Motor neuron (in vitro differentiated cells): ENCODE measurements at regions not wholly inside any gene's neighbourhood (a gene's known extent, or its start where the extent isn't known, plus 50 kb on each side); places are given as distances from the start of the nearest gene placed in this dataset.

Experiments used
- ATAC-seq, 8 experiments: fragments of 200-7000 bp; cut with Tn5 transposase; replicated peaks in 6 of 8; 2 replicates each; pipeline ENCODE4 v1.8.0; 2021; ENCODE audit warnings: mild to moderate bottlenecking in 8 of 8, moderate library complexity in 8 of 8
- H3K27ac ChIP-seq, 2 donors: fragments of 250-450 bp; sonication (Bioruptor Pico); 2 replicates each; pipeline ENCODE4 v1.9.0; 2021; ENCODE audit warnings: antibody characterized with exemption in 2 of 2, mild to moderate bottlenecking in 2 of 2, moderate library complexity in 1 of 2
- H3K4me1 ChIP-seq, 2 donors: fragments of 250-450 bp; sonication (Bioruptor Pico); replicated peaks in 1 of 2; 2 replicates each; pipeline ENCODE4 v1.6.1; 2021; ENCODE audit warnings: antibody characterized with exemption in 2 of 2, mild to moderate bottlenecking in 2 of 2, moderate library complexity in 1 of 2
- H3K4me3 ChIP-seq, 5 donors: fragments of 250-450 bp; sonication (Bioruptor Pico); 2 replicates each; pipeline ENCODE4 v1.9.0; 2021; ENCODE audit warnings: antibody characterized with exemption in 5 of 5, mild to moderate bottlenecking in 5 of 5, moderate library complexity in 4 of 5
- WGBS, 10 experiments: fragments of 450-650 bp; shearing (Covaris generic); methylation state at CpG; one replicate each; pipeline ENCODE4 v1.0.0; 2022; 5-methylcytosine and 5-hydroxymethylcytosine counted together
- in situ Hi-C, 9 experiments: fragments of 400-800 bp; cut with MboI; loops; one replicate each; pipeline ENCODE4 v1.15.0; 2021; ENCODE audit warnings: low sequenced_read_pairs in 9 of 9, low pct_unique_long_range_greater_than_20kb in 2 of 9; ENCODE audit not compliant: unreplicated experiment in 9 of 9

- WGBS, 10 experiments, result 0 to 46% (median 25%) methylated on average over 1 to 9 of the region's 13 CpGs; no CpG with 5 or more reads in 2 of the 10 experiments
- peaks cover 37 to 60% of the 10 kb centered on the region in 2 donors for H3K4me1 ChIP-seq
- peak in 5 of 8 experiments; percentile 91 to 94 (median 92) for ATAC-seq
- in situ Hi-C loops, result loop anchor here in 1 of 9 experiments (25.0 kb wide), 1 partner anchor 464 kb away; no protein-coding TSS in a partner anchor
- H3K27ac ChIP-seq, result peak overlapping the region; percentile 85 to 90
- H3K4me3 ChIP-seq, result no peak overlapping the region
Measured at GRCh38 chr16:73526011-73526804, 478.3 kb upstream of the ZFHX3 start.

- WGBS, 10 experiments, result 7 to 94% (median 60%) methylated on average over 1 to 3 of the region's 4 CpGs; no CpG with 5 or more reads in 5 of the 10 experiments
- Histone ChIP-seq H3K4me1 (peaks cover 37 to 50% of the 10 kb centered on the region in 2 donors), H3K27ac (no peak overlapping the region), H3K4me3 (no peak overlapping the region)
- in situ Hi-C loops, result no loop called here
- no peak for ATAC-seq
Measured at GRCh38 chr16:73523209-73523608, 475.3 kb upstream of the ZFHX3 start.

- Histone ChIP-seq H3K27ac (no peak overlapping the region), H3K4me1 (peaks cover 30 to 33% of the 10 kb centered on the region in 2 donors), H3K4me3 (no peak overlapping the region)
- WGBS, 10 experiments, result 50 to 100% (median 88%) methylated on average over 1 to 4 of the region's 4 CpGs; no CpG with 5 or more reads in 1 of the 10 experiments
- no peak for ATAC-seq
- in situ Hi-C loops, result no loop called here
Measured at GRCh38 chr16:73521499-73521898, 473.6 kb upstream of the ZFHX3 start.

GRCh38 chr16:73515616-73516015, 467.7 kb upstream of the ZFHX3 start:
- WGBS, 10 experiments, result 6 to 100% (median 85%) methylated on average over 2 to 4 of the region's 4 CpGs
- Histone ChIP-seq H3K27ac (no peak overlapping the region), H3K4me3 (no peak overlapping the region), H3K4me1 (no peaks in the 10 kb centered on the region)
- ATAC-seq, result no peak
- in situ Hi-C loops, result no loop called here

GRCh38 chr16:73510852-73511251, 462.9 kb upstream of the ZFHX3 start:
- 0 to 100% (median 69%) methylated on average over 1 to 3 of the region's 3 CpGs for WGBS, 10 experiments
- peaks cover 11 to 13% of the 10 kb centered on the region in 2 donors for H3K4me1 ChIP-seq
- no peak for ATAC-seq
- in situ Hi-C loops, result no loop called here
- no peak overlapping the region for H3K4me3 ChIP-seq
- no peak overlapping the region for H3K27ac ChIP-seq

- peak in 5 of 8 experiments; percentile 32 to 88 (median 56) for ATAC-seq
- H3K27ac ChIP-seq, result peak overlapping the region in 1 of 2 donors; percentile 37
- H3K4me3 ChIP-seq, result no peak overlapping the region
- WGBS, 10 experiments, result 40 to 100% (median 82%) methylated on average over 2 to 13 of the region's 13 CpGs; no CpG with 5 or more reads in 1 of the 10 experiments
- peaks cover 25 to 37% of the 10 kb centered on the region in 2 donors for H3K4me1 ChIP-seq
- in situ Hi-C loops, result no loop called here
Measured at GRCh38 chr16:73506568-73507056, 458.7 kb upstream of the ZFHX3 start.

- in situ Hi-C loops, result no loop called here
- WGBS, 10 experiments, result 40 to 100% (median 80%) methylated on average over 1 to 5 of the region's 5 CpGs; no CpG with 5 or more reads in 1 of the 10 experiments
- Histone ChIP-seq H3K4me3 (no peak overlapping the region), H3K4me1 (peaks cover 25 to 37% of the 10 kb centered on the region in 2 donors), H3K27ac (no peak overlapping the region)
- peak in 5 of 8 experiments; percentile 21 to 57 (median 53) for ATAC-seq
Measured at GRCh38 chr16:73505577-73505976, 457.6 kb upstream of the ZFHX3 start.

- ATAC-seq, result peak in 5 of 8 experiments; percentile 36 to 66 (median 55)
- in situ Hi-C loops, result no loop called here
- WGBS, 10 experiments, result 16 to 100% (median 68%) methylated on average over 2 to 15 of the region's 20 CpGs
- H3K27ac ChIP-seq, result no peak overlapping the region
- H3K4me3 ChIP-seq, result no peak overlapping the region
- peaks cover 25 to 37% of the 10 kb centered on the region in 2 donors for H3K4me1 ChIP-seq
Measured at GRCh38 chr16:73504591-73505575, 457.0 kb upstream of the ZFHX3 start.

GRCh38 chr16:73503093-73503492, 455.2 kb upstream of the ZFHX3 start:
- no peak overlapping the region for H3K27ac ChIP-seq
- peak in 1 of 8 experiments; percentile 47 for ATAC-seq
- in situ Hi-C loops, result no loop called here
- no peak overlapping the region for H3K4me3 ChIP-seq
- H3K4me1 ChIP-seq, result peaks cover 25 to 37% of the 10 kb centered on the region in 2 donors
- 20 to 100% (median 91%) methylated on average over 1 to 6 of the region's 8 CpGs; no CpG with 5 or more reads in 3 of the 10 experiments for WGBS, 10 experiments

GRCh38 chr16:73499276-73499675, 451.3 kb upstream of the ZFHX3 start:
- Histone ChIP-seq H3K27ac (no peak overlapping the region), H3K4me1 (peaks cover 0 to 28% of the 10 kb centered on the region in 2 donors), H3K4me3 (no peak overlapping the region)
- in situ Hi-C loops, result no loop called here
- 0 to 100% (median 87%) methylated on average over 1 to 9 of the region's 10 CpGs; no CpG with 5 or more reads in 3 of the 10 experiments for WGBS, 10 experiments
- ATAC-seq, result no peak

GRCh38 chr16:73485880-73486279, 438.0 kb upstream of the ZFHX3 start:
- no peak overlapping the region for H3K4me3 ChIP-seq
- H3K4me1 ChIP-seq, result peaks cover 23 to 36% of the 10 kb centered on the region in 2 donors
- no peak overlapping the region for H3K27ac ChIP-seq
- WGBS, 10 experiments, result 0 to 100% (median 65%) methylated on average over 1 to 4 of the region's 4 CpGs; no CpG with 5 or more reads in 1 of the 10 experiments
- peak in 2 of 8 experiments; percentile 82 to 86 for ATAC-seq
- in situ Hi-C loops, result no loop called here

GRCh38 chr16:73483934-73484711, 436.2 kb upstream of the ZFHX3 start:
- ATAC-seq, result peak in 5 of 8 experiments; percentile 45 to 81 (median 61)
- WGBS, 10 experiments, result 11 to 95% (median 67%) methylated on average over 3 to 15 of the region's 17 CpGs; no CpG with 5 or more reads in 2 of the 10 experiments
- Histone ChIP-seq H3K4me1 (peaks cover 23 to 36% of the 10 kb centered on the region in 2 donors), H3K27ac (peak overlapping the region in 1 of 2 donors; percentile 5), H3K4me3 (no peak overlapping the region)
- in situ Hi-C loops, result no loop called here
